Vagina (tissue), 2 donors: ENCODE measurements at regions not wholly inside any gene's neighbourhood (a gene's known extent, or its start where the extent isn't known, plus 50 kb on each side); places are given as distances from the start of the nearest gene placed in this dataset.
A peak's percentile ranks its signal among the peaks of the same experiment; 100 is the strongest.

Source experiments
- POLR2A ChIP-seq, 2 donors: fragments of 450-650 bp; IDR thresholded peaks; one replicate each; pipeline ENCODE4 v1.6.1; 2017; ENCODE audit warnings: antibody characterized with exemption in 2 of 2, mild to moderate bottlenecking in 2 of 2, moderate library complexity in 2 of 2
- TF ChIP-seq, protein P1 (sequence below), 3 experiments: fragments of 450-650 bp in 2 of 3; fragments of 200-600 bp in 1 of 3; sonication (generic) in 1 of 3; IDR thresholded peaks; one replicate each; pipeline ENCODE4 v1.5.1; 2017 to 2019; ENCODE audit warnings: antibody characterized with exemption in 3 of 3, mild to moderate bottlenecking in 2 of 3, moderate library complexity in 2 of 3

DNA sequence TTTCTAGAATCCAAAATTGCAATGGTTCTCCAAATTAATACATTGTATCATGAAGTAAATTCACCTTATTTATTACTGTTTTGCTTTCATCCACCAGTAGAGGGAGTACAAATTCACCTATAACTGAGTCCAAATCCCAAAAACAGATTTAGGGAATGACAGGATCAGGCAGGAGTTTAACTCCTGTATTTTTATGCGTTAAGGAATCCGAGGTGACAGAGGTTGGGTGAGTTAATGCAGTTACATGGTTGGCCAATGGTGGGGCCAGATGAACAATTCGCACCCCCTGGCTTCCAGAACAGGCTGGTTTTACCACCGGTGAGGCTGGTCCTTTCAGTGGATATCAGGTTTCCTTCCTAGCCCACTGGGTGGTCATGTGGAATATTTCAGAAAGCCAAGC, 82.4 kb downstream of the MTNR1A start:
- no peak for TF ChIP-seq POLR2A (IDR thresholded peaks at IDR 0.05)
- TF ChIP-seq, protein P1, sequence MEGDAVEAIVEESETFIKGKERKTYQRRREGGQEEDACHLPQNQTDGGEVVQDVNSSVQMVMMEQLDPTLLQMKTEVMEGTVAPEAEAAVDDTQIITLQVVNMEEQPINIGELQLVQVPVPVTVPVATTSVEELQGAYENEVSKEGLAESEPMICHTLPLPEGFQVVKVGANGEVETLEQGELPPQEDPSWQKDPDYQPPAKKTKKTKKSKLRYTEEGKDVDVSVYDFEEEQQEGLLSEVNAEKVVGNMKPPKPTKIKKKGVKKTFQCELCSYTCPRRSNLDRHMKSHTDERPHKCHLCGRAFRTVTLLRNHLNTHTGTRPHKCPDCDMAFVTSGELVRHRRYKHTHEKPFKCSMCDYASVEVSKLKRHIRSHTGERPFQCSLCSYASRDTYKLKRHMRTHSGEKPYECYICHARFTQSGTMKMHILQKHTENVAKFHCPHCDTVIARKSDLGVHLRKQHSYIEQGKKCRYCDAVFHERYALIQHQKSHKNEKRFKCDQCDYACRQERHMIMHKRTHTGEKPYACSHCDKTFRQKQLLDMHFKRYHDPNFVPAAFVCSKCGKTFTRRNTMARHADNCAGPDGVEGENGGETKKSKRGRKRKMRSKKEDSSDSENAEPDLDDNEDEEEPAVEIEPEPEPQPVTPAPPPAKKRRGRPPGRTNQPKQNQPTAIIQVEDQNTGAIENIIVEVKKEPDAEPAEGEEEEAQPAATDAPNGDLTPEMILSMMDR (IDR thresholded peaks at IDR 0.05) = peak in 1 of 3 experiments; percentile 25
